ENCODE measurements at regions not wholly inside any gene's neighbourhood (a gene's known extent, or its start where the extent isn't known, plus 50 kb on each side); places are given as distances from the start of the nearest gene placed in this dataset.

- no TSS peak for BruUV-seq (replicated peaks)
- H3K27ac ChIP-seq (ENCODE audit: insufficient read depth, low read depth, low read length): no peak overlapping the region
- DNase-seq (ENCODE audit: low read depth, low spot score) (no peak), FAIRE-seq (no peak)
- dilution Hi-C loops (cut with MboI; ENCODE audit: extremely low pct_ligation_motif_present, low sequenced_read_pairs) (no loop called here), intact Hi-C loops (cut with micrococcal nuclease) (no loop called here)
- no peaks in the 10 kb centered on the region for H3K9me1 ChIP-seq (replicated peaks; ENCODE audit: control insufficient read depth, extremely low read depth, insufficient read depth, low read length)
- no peak overlapping the region for H3K4me2 ChIP-seq (ENCODE audit: insufficient read depth, low read length)
- TF ChIP-seq GATA2 (IDR thresholded peaks at IDR 0.05; ENCODE audit: insufficient read depth, insufficient read length, low read depth, low read length): no peak
- ChIA-PET POLR2A (no interaction called here), CTCF (no interaction called here)
- H3K9ac ChIP-seq (replicated peaks; ENCODE audit: extremely low read depth, insufficient read depth, low read length): no peak overlapping the region
- no peak overlapping the region for H2AFZ ChIP-seq (ENCODE audit: low read depth, low read length)
- no peaks in the 10 kb centered on the region for H3K36me3 ChIP-seq (ENCODE audit: control insufficient read depth in 2 of 2, extremely low read depth in 1 of 2, insufficient read depth in 2 of 2, low read length in 2 of 2)
- no peak overlapping the region for H3K4me3 ChIP-seq (replicated peaks in 1 of 3; ENCODE audit: insufficient read depth in 1 of 3, low read depth in 1 of 3, low read length in 3 of 3)
- H3K79me2 ChIP-seq (ENCODE audit: control insufficient read depth, insufficient read depth, low read length): no peaks in the 10 kb centered on the region
- H4K20me1 ChIP-seq (replicated peaks; ENCODE audit: control insufficient read depth, extremely low read depth, insufficient read depth, low read length): no peaks in the 10 kb centered on the region
- no peaks in the 10 kb centered on the region for H3K9me3 ChIP-seq (replicated peaks; ENCODE audit: control insufficient read depth, insufficient read depth, low read length)
- no peaks in the 10 kb centered on the region for H3K27me3 ChIP-seq (ENCODE audit: control insufficient read depth in 2 of 2, insufficient read depth in 2 of 2, low read length in 2 of 2)
- no peaks in the 10 kb centered on the region for H3K4me1 ChIP-seq (ENCODE audit: control insufficient read depth, extremely low read depth, insufficient read depth, low read length)
These were observed 185.0 kb downstream of the STK31 start for GRCh38 chr7:23894892-23895569.

GRCh38 chr7:23895666-23896096, 185.7 kb downstream of the STK31 start:
- Histone ChIP-seq H3K9ac (replicated peaks; ENCODE audit: extremely low read depth, insufficient read depth, low read length) (no peak overlapping the region), H4K20me1 (replicated peaks; ENCODE audit: control insufficient read depth, extremely low read depth, insufficient read depth, low read length) (no peaks in the 10 kb centered on the region), H3K9me1 (replicated peaks; ENCODE audit: control insufficient read depth, extremely low read depth, insufficient read depth, low read length) (no peaks in the 10 kb centered on the region), H3K4me2 (ENCODE audit: insufficient read depth, low read length) (no peak overlapping the region), H3K27ac (ENCODE audit: insufficient read depth, low read depth, low read length) (no peak overlapping the region), H3K9me3 (replicated peaks; ENCODE audit: control insufficient read depth, insufficient read depth, low read length) (no peaks in the 10 kb centered on the region), H3K4me3 (replicated peaks in 1 of 3; ENCODE audit: insufficient read depth in 1 of 3, low read depth in 1 of 3, low read length in 3 of 3) (no peak overlapping the region), H3K4me1 (ENCODE audit: control insufficient read depth, extremely low read depth, insufficient read depth, low read length) (no peaks in the 10 kb centered on the region), H3K36me3 (ENCODE audit: control insufficient read depth in 2 of 2, extremely low read depth in 1 of 2, insufficient read depth in 2 of 2, low read length in 2 of 2) (no peaks in the 10 kb centered on the region), H3K27me3 (ENCODE audit: control insufficient read depth in 2 of 2, insufficient read depth in 2 of 2, low read length in 2 of 2) (no peaks in the 10 kb centered on the region), H2AFZ (ENCODE audit: low read depth, low read length) (no peak overlapping the region), H3K79me2 (ENCODE audit: control insufficient read depth, insufficient read depth, low read length) (no peaks in the 10 kb centered on the region)
- no TSS peak for BruUV-seq (replicated peaks)
- intact Hi-C loops (cut with micrococcal nuclease): no loop called here
- POLR2A ChIA-PET: no interaction called here
- DNase-seq (ENCODE audit: low read depth, low spot score) (no peak), FAIRE-seq (no peak)
- no peak for TF ChIP-seq POLR2AphosphoS5 (IDR thresholded peaks at IDR 0.05; ENCODE audit: insufficient read depth, low read depth, low read length)
- no peak for TF ChIP-seq MYC (IDR thresholded peaks at IDR 0.05; ENCODE audit: low read depth, low read length)
- no peak for TF ChIP-seq JUN (IDR thresholded peaks at IDR 0.05; ENCODE audit: borderline replicate concordance, insufficient read depth, insufficient read length, low read depth)
- TF ChIP-seq POLR2A (IDR thresholded peaks at IDR 0.05; ENCODE audit: low read depth, low read length): no peak
- TF ChIP-seq EZH2 (IDR thresholded peaks at IDR 0.05; ENCODE audit: borderline replicate concordance, low read depth, low read length, severe bottlenecking): no peak
- TF ChIP-seq, protein P1, sequence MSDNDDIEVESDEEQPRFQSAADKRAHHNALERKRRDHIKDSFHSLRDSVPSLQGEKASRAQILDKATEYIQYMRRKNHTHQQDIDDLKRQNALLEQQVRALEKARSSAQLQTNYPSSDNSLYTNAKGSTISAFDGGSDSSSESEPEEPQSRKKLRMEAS (IDR thresholded peaks at IDR 0.05; ENCODE audit: insufficient read depth, insufficient read length): no peak
- TF ChIP-seq, protein P2, sequence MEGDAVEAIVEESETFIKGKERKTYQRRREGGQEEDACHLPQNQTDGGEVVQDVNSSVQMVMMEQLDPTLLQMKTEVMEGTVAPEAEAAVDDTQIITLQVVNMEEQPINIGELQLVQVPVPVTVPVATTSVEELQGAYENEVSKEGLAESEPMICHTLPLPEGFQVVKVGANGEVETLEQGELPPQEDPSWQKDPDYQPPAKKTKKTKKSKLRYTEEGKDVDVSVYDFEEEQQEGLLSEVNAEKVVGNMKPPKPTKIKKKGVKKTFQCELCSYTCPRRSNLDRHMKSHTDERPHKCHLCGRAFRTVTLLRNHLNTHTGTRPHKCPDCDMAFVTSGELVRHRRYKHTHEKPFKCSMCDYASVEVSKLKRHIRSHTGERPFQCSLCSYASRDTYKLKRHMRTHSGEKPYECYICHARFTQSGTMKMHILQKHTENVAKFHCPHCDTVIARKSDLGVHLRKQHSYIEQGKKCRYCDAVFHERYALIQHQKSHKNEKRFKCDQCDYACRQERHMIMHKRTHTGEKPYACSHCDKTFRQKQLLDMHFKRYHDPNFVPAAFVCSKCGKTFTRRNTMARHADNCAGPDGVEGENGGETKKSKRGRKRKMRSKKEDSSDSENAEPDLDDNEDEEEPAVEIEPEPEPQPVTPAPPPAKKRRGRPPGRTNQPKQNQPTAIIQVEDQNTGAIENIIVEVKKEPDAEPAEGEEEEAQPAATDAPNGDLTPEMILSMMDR (IDR thresholded peaks at IDR 0.05; ENCODE audit: extremely low read depth in 1 of 2, insufficient read depth in 1 of 2, low read depth in 1 of 2, low read length in 2 of 2): no peak
- no peak for TF ChIP-seq GATA2 (IDR thresholded peaks at IDR 0.05; ENCODE audit: insufficient read depth, insufficient read length, low read depth, low read length)
- TF ChIP-seq FOS (IDR thresholded peaks at IDR 0.05; ENCODE audit: borderline replicate concordance, insufficient read depth, low read length): no peak
- CTCF ChIA-PET: no interaction called here
- dilution Hi-C loops (cut with MboI; ENCODE audit: extremely low pct_ligation_motif_present, low sequenced_read_pairs): no loop called here

Data from endothelial cell of umbilical vein (primary cell).